WTC11 (cell line): ENCODE measurements at regions not wholly inside any gene's neighbourhood (a gene's known extent, or its start where the extent isn't known, plus 50 kb on each side); places are given as distances from the start of the nearest gene placed in this dataset.

Source experiments
- ATAC-seq: fragments of 200-7000 bp; cut with Tn5 transposase; 2 replicates; pipeline ENCODE4 v1.10.0; 2021; ENCODE audit warnings: mild to moderate bottlenecking, moderate library complexity
- CTCF ChIA-PET: fragments of 300-600 bp; sonication (Branson Sonifier 250); formaldehyde crosslinking; loops from one replicate; lab custom pipeline; 2021; ENCODE audit warnings: antibody characterized with exemption; lab: Charles Lee
- POLR2A ChIA-PET: fragments of 350-600 bp; sonication (Branson Sonifier 250); formaldehyde crosslinking; loops from one replicate; lab custom pipeline; 2021; ENCODE audit warnings: antibody characterized with exemption; lab: Charles Lee
- DNase-seq: peaks from one replicate; pipeline ENCODE4 v3.0.0; 2021; ENCODE audit warnings: low spot score
- H3K27ac Mint-ChIP-seq: 2 replicates; pipeline ENCODE4 v1.8.0; 2021; ENCODE audit warnings: mixed read lengths
- H3K27me3 Mint-ChIP-seq: 2 replicates; pipeline ENCODE4 v1.8.0; 2021; ENCODE audit warnings: low read depth, mild to moderate bottlenecking, moderate library complexity, mixed read lengths
- H3K36me3 Mint-ChIP-seq: 2 replicates; pipeline ENCODE4 v1.8.0; 2021; ENCODE audit warnings: mixed read lengths
- H3K4me1 Mint-ChIP-seq: 2 replicates; pipeline ENCODE4 v1.8.0; 2022; ENCODE audit warnings: mixed read lengths
- H3K4me3 Mint-ChIP-seq: 2 replicates; pipeline ENCODE4 v1.8.0; 2021; ENCODE audit warnings: mild to moderate bottlenecking, moderate library complexity, mixed read lengths
- H3K9me3 Mint-ChIP-seq: 2 replicates; pipeline ENCODE4 v1.8.0; 2021; ENCODE audit warnings: mixed read lengths
- CTCF ChIP-seq: fragments of 200-600 bp; IDR thresholded peaks from 2 replicates; pipeline ENCODE4 v1.8.0; 2022; ENCODE audit warnings: antibody characterized with exemption
- FOXJ3 ChIP-seq: sonication (generic); formaldehyde crosslinking; IDR thresholded peaks from 2 replicates; pipeline ENCODE4 v1.9.0; 2021; ENCODE audit warnings: missing genetic modification reagents, mild to moderate bottlenecking, borderline replicate concordance
- FOXP4 ChIP-seq: sonication (generic); formaldehyde crosslinking; IDR thresholded peaks from 2 replicates; pipeline ENCODE4 v1.8.0; 2022; ENCODE audit warnings: mild to moderate bottlenecking, missing genetic modification reagents
- JUN ChIP-seq: sonication (generic); formaldehyde crosslinking; IDR thresholded peaks from 2 replicates; pipeline ENCODE4 v1.8.0; 2023; ENCODE audit warnings: mild to moderate bottlenecking, missing genetic modification reagents
- NFATC4 ChIP-seq: fragments of 250-450 bp; sonication (Bioruptor Pico); IDR thresholded peaks from 2 replicates; pipeline ENCODE4 v1.9.0; 2021; ENCODE audit warnings: mild to moderate bottlenecking
- RELA ChIP-seq: sonication (generic); formaldehyde crosslinking; IDR thresholded peaks from 2 replicates; pipeline ENCODE4 v1.8.1; 2022; ENCODE audit warnings: missing genetic modification reagents, mild to moderate bottlenecking, borderline replicate concordance
- RORB ChIP-seq: fragments of 250-450 bp; sonication (Bioruptor Pico); IDR thresholded peaks from 2 replicates; pipeline ENCODE4 v1.9.0; 2021; ENCODE audit warnings: mild to moderate bottlenecking
- TEAD1 ChIP-seq: sonication (generic); formaldehyde crosslinking; IDR thresholded peaks from 2 replicates; pipeline ENCODE4 v1.8.0; 2022; ENCODE audit warnings: mild to moderate bottlenecking, missing genetic modification reagents
- TP53 ChIP-seq: sonication (generic); formaldehyde crosslinking; IDR thresholded peaks from 2 replicates; pipeline ENCODE4 v1.8.1; 2023; ENCODE audit warnings: mild to moderate bottlenecking, missing genetic modification reagents
- ZNF396 ChIP-seq: fragments of 250-450 bp; sonication (Bioruptor Pico); IDR thresholded peaks from 2 replicates; pipeline ENCODE4 v1.8.0; 2021; ENCODE audit warnings: mild to moderate bottlenecking, moderate library complexity, borderline replicate concordance
- ZNF416 ChIP-seq: fragments of 250-450 bp; sonication (Bioruptor Pico); IDR thresholded peaks from 2 replicates; pipeline ENCODE4 v1.9.0; 2021; ENCODE audit warnings: mild to moderate bottlenecking, inconsistent platforms
- TF ChIP-seq, protein P1 (sequence below): sonication (generic); formaldehyde crosslinking; IDR thresholded peaks from 2 replicates; pipeline ENCODE4 v1.8.1; 2022; ENCODE audit warnings: mild to moderate bottlenecking, missing genetic modification reagents, moderate library complexity, borderline replicate concordance
- TF ChIP-seq, protein P2 (sequence below): sonication (generic); formaldehyde crosslinking; conservative IDR thresholded peaks from 2 replicates; pipeline ENCODE4 v1.8.1; 2023; ENCODE audit warnings: mild to moderate bottlenecking, low read depth, missing genetic modification reagents, moderate library complexity
- TF ChIP-seq, protein P3 (sequence below): fragments of 250-450 bp; sonication (Bioruptor Pico); IDR thresholded peaks from 2 replicates; pipeline ENCODE4 v1.9.0; 2021; ENCODE audit warnings: mild to moderate bottlenecking
- TF ChIP-seq, protein P4 (sequence below): sonication (generic); formaldehyde crosslinking; IDR thresholded peaks from 2 replicates; pipeline ENCODE4 v1.8.0; 2022; ENCODE audit warnings: missing genetic modification reagents

DNA sequence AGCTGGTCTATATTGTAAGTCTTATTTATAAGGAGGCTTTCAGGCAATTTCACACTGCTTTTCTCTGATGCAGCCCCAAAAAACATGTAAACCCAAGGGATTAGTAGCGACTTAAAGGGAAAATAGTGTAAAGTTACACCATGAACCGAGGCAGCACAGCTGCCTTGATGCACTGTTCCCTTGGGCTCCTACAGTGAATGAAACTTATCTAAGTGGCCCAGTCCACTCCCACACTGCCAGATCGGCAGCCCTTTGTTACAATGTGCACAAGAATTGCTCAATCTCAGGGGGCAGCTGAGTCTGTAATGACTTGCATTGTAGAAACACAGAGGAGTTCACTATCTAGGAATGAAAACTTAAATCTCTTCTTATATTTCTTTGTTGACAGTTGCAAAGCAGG is 120.8 kb upstream of the ADGRL2 start (continued):
- TF ChIP-seq, protein P1, sequence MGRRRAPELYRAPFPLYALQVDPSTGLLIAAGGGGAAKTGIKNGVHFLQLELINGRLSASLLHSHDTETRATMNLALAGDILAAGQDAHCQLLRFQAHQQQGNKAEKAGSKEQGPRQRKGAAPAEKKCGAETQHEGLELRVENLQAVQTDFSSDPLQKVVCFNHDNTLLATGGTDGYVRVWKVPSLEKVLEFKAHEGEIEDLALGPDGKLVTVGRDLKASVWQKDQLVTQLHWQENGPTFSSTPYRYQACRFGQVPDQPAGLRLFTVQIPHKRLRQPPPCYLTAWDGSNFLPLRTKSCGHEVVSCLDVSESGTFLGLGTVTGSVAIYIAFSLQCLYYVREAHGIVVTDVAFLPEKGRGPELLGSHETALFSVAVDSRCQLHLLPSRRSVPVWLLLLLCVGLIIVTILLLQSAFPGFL (CRISPR knock-in tag) = no peak
- TF ChIP-seq JUN (CRISPR knock-in tag) (no peak), FOXJ3 (CRISPR knock-in tag) (no peak), FOXP4 (CRISPR knock-in tag) (no peak), NFATC4 (CRISPR knock-in tag) (no peak), CTCF (no peak)
- TF ChIP-seq, all 79 proteins: peak for 0

- peak overlapping the region; percentile 6 for H3K27ac Mint-ChIP-seq
These were observed 122.0 kb upstream of the ADGRL2 start for GRCh38 chr1:81678779-81679178.

DNA sequence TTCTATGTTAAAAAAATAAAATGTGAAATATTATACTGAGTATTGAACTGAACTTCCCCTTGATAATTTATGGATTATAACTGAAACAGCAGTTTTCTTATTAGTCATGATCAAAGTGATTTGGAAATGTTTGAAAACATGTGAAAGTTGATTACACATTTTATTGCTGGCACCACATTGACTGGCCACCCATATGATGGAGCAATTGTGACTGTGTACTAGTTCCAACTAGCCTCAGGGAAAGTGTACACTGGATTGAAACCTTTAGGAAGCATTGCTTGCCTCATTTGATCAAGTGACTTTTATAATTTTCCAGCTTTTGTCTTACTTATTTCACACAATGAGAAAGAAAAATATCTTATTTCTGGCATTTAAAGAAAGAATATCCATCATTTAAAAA is 128.0 kb upstream of the ADGRL2 start:
- H3K36me3 Mint-ChIP-seq = no peaks in the 10 kb centered on the region
- ATAC-seq = no peak
- peaks cover 7% of the 10 kb centered on the region; the same call in 1 of the 2 replicates for H3K9me3 Mint-ChIP-seq
- POLR2A ChIA-PET = no interaction called here
- peaks cover 10% of the 10 kb centered on the region for H3K4me1 Mint-ChIP-seq
- CTCF ChIA-PET = no interaction called here
- H3K27me3 Mint-ChIP-seq = no peaks in the 10 kb centered on the region
- TF ChIP-seq RORB (CRISPR knock-in tag) (no peak), RELA (CRISPR knock-in tag) (no peak), TEAD1 (CRISPR knock-in tag) (no peak), ZNF396 (no peak)
- TF ChIP-seq, protein P2, sequence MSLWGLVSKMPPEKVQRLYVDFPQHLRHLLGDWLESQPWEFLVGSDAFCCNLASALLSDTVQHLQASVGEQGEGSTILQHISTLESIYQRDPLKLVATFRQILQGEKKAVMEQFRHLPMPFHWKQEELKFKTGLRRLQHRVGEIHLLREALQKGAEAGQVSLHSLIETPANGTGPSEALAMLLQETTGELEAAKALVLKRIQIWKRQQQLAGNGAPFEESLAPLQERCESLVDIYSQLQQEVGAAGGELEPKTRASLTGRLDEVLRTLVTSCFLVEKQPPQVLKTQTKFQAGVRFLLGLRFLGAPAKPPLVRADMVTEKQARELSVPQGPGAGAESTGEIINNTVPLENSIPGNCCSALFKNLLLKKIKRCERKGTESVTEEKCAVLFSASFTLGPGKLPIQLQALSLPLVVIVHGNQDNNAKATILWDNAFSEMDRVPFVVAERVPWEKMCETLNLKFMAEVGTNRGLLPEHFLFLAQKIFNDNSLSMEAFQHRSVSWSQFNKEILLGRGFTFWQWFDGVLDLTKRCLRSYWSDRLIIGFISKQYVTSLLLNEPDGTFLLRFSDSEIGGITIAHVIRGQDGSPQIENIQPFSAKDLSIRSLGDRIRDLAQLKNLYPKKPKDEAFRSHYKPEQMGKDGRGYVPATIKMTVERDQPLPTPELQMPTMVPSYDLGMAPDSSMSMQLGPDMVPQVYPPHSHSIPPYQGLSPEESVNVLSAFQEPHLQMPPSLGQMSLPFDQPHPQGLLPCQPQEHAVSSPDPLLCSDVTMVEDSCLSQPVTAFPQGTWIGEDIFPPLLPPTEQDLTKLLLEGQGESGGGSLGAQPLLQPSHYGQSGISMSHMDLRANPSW = no peak
- TF ChIP-seq, protein P3, sequence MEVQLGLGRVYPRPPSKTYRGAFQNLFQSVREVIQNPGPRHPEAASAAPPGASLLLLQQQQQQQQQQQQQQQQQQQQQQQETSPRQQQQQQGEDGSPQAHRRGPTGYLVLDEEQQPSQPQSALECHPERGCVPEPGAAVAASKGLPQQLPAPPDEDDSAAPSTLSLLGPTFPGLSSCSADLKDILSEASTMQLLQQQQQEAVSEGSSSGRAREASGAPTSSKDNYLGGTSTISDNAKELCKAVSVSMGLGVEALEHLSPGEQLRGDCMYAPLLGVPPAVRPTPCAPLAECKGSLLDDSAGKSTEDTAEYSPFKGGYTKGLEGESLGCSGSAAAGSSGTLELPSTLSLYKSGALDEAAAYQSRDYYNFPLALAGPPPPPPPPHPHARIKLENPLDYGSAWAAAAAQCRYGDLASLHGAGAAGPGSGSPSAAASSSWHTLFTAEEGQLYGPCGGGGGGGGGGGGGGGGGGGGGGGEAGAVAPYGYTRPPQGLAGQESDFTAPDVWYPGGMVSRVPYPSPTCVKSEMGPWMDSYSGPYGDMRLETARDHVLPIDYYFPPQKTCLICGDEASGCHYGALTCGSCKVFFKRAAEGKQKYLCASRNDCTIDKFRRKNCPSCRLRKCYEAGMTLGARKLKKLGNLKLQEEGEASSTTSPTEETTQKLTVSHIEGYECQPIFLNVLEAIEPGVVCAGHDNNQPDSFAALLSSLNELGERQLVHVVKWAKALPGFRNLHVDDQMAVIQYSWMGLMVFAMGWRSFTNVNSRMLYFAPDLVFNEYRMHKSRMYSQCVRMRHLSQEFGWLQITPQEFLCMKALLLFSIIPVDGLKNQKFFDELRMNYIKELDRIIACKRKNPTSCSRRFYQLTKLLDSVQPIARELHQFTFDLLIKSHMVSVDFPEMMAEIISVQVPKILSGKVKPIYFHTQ = no peak
- H3K27ac Mint-ChIP-seq = no peak overlapping the region
- H3K4me3 Mint-ChIP-seq = no peak overlapping the region
- DNase-seq = no peak

More at GRCh38 chr1:81678779-81679178, 122.0 kb upstream of the ADGRL2 start:
- ATAC-seq (no peak), DNase-seq (no peak)
- POLR2A ChIA-PET = no interaction called here
- no peaks in the 10 kb centered on the region for H3K27me3 Mint-ChIP-seq
- TF ChIP-seq, protein P4, sequence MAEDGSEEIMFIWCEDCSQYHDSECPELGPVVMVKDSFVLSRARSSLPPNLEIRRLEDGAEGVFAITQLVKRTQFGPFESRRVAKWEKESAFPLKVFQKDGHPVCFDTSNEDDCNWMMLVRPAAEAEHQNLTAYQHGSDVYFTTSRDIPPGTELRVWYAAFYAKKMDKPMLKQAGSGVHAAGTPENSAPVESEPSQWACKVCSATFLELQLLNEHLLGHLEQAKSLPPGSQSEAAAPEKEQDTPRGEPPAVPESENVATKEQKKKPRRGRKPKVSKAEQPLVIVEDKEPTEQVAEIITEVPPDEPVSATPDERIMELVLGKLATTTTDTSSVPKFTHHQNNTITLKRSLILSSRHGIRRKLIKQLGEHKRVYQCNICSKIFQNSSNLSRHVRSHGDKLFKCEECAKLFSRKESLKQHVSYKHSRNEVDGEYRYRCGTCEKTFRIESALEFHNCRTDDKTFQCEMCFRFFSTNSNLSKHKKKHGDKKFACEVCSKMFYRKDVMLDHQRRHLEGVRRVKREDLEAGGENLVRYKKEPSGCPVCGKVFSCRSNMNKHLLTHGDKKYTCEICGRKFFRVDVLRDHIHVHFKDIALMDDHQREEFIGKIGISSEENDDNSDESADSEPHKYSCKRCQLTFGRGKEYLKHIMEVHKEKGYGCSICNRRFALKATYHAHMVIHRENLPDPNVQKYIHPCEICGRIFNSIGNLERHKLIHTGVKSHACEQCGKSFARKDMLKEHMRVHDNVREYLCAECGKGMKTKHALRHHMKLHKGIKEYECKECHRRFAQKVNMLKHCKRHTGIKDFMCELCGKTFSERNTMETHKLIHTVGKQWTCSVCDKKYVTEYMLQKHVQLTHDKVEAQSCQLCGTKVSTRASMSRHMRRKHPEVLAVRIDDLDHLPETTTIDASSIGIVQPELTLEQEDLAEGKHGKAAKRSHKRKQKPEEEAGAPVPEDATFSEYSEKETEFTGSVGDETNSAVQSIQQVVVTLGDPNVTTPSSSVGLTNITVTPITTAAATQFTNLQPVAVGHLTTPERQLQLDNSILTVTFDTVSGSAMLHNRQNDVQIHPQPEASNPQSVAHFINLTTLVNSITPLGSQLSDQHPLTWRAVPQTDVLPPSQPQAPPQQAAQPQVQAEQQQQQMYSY (CRISPR knock-in tag) = no peak
- TF ChIP-seq ZNF416 (CRISPR knock-in tag) (no peak), TP53 (CRISPR knock-in tag) (no peak)
- H3K4me1 Mint-ChIP-seq = peaks cover 61% of the 10 kb centered on the region
- CTCF ChIA-PET = no interaction called here
- no peak overlapping the region for H3K4me3 Mint-ChIP-seq
- no peaks in the 10 kb centered on the region for H3K9me3 Mint-ChIP-seq
- no peaks in the 10 kb centered on the region for H3K36me3 Mint-ChIP-seq
